Endodermal cell (in vitro differentiated cells): ENCODE measurements at regions not wholly inside any gene's neighbourhood (a gene's known extent, or its start where the extent isn't known, plus 50 kb on each side); places are given as distances from the start of the nearest gene placed in this dataset.

Source experiments
- DNase-seq: peaks from one replicate; pipeline ENCODE4 v3.0.0-alpha.2; 2017
- H3K27ac ChIP-seq: 2 replicates; pipeline ENCODE4 v1.5.1; 2013; ENCODE audit warnings: mild to moderate bottlenecking, low read depth, low read length, moderate library complexity
- H3K27me3 ChIP-seq: 2 replicates; pipeline ENCODE4 v1.6.1; 2013; ENCODE audit warnings: mild to moderate bottlenecking, low read length, moderate library complexity; ENCODE audit not compliant: insufficient read depth, control insufficient read depth, poor library complexity, severe bottlenecking
- H3K36me3 ChIP-seq: 2 replicates; pipeline ENCODE4 v1.7.0; 2013; ENCODE audit warnings: mild to moderate bottlenecking, low read length, moderate library complexity; ENCODE audit not compliant: control insufficient read depth, insufficient read depth
- H3K4me1 ChIP-seq: one replicate; pipeline ENCODE4 v1.7.0; 2013; ENCODE audit warnings: low read length; ENCODE audit not compliant: control insufficient read depth, insufficient read depth
- H3K4me3 ChIP-seq: 2 replicates; pipeline ENCODE4 v1.5.1; 2013; ENCODE audit warnings: mild to moderate bottlenecking, low read length, moderate library complexity
- H3K9ac ChIP-seq: 2 replicates; pipeline ENCODE4 v1.6.1; 2013; ENCODE audit warnings: mild to moderate bottlenecking, low read length, moderate library complexity; ENCODE audit not compliant: poor library complexity, severe bottlenecking; ENCODE audit errors: extremely low read depth
- H3K9me3 ChIP-seq: 2 replicates; pipeline ENCODE4 v1.6.1; 2013; ENCODE audit warnings: mild to moderate bottlenecking, low read length, moderate library complexity; ENCODE audit not compliant: control insufficient read depth
- H3K27ac Mint-ChIP-seq: 2 replicates; pipeline ENCODE4 v1.8.0; 2020; ENCODE audit warnings: mixed read lengths
- H3K27me3 Mint-ChIP-seq: 2 replicates; pipeline ENCODE4 v1.8.0; 2021; ENCODE audit warnings: mild to moderate bottlenecking, mixed read lengths; ENCODE audit not compliant: insufficient read depth
- H3K36me3 Mint-ChIP-seq: 2 replicates; pipeline ENCODE4 v1.8.0; 2020; ENCODE audit warnings: low read depth, mixed read lengths
- H3K4me1 Mint-ChIP-seq: 2 replicates; pipeline ENCODE4 v1.8.0; 2020; ENCODE audit warnings: mixed read lengths
- H3K4me3 Mint-ChIP-seq: 2 replicates; pipeline ENCODE4 v1.8.0; 2020; ENCODE audit warnings: mild to moderate bottlenecking, moderate library complexity, mixed read lengths
- H3K9me3 Mint-ChIP-seq: 2 replicates; pipeline ENCODE4 v1.8.0; 2020; ENCODE audit warnings: mild to moderate bottlenecking, mixed read lengths
- CTCF ChIP-seq: fragments of 200-600 bp; sonication (generic); conservative IDR thresholded peaks from 2 replicates; pipeline ENCODE4 v1.5.0; 2021; ENCODE audit warnings: antibody characterized with exemption, mild to moderate bottlenecking
- WGBS, 2 experiments: methylation state at CpG; one replicate each; pipeline versions ENCODE4 v1.1.5 to v1.1.7; 2013; ENCODE audit warnings: missing lambda C conversion rate in 2 of 2, mixed read lengths in 1 of 2; ENCODE audit not compliant: insufficient coverage in 1 of 2, insufficient read length in 1 of 2; 5-methylcytosine and 5-hydroxymethylcytosine counted together

- Mint-ChIP-seq H3K4me1 (no peaks in the 10 kb centered on the region), H3K9me3 (no peaks in the 10 kb centered on the region), H3K27me3 (no peaks in the 10 kb centered on the region), H3K4me3 (no peak overlapping the region), H3K36me3 (no peaks in the 10 kb centered on the region), H3K27ac (no peak overlapping the region)
- Histone ChIP-seq H3K27ac (no peak overlapping the region), H3K27me3 (no peaks in the 10 kb centered on the region), H3K9ac (no peak overlapping the region), H3K4me1 (no peaks in the 10 kb centered on the region), H3K36me3 (no peaks in the 10 kb centered on the region), H3K9me3 (no peaks in the 10 kb centered on the region), H3K4me3 (no peak overlapping the region)
- DNase-seq, result peak; percentile 41
- WGBS, 2 experiments, result 90 to 91% methylated on average over 3 to 5 of the region's 5 CpGs
- no peak for TF ChIP-seq CTCF
Measured at GRCh38 chr2:239598732-239599090, 197.9 kb upstream of the HDAC4 start.

- H3K27ac Mint-ChIP-seq, result no peak overlapping the region
- no peaks in the 10 kb centered on the region for H3K36me3 Mint-ChIP-seq
Measured at GRCh38 chr2:239598011-239598731, 197.4 kb upstream of the HDAC4 start.

GRCh38 chr2:239597216-239597615, 196.4 kb upstream of the HDAC4 start:
- Mint-ChIP-seq H3K4me3 (no peak overlapping the region), H3K27ac (no peak overlapping the region), H3K36me3 (no peaks in the 10 kb centered on the region), H3K9me3 (peaks cover 9% of the 10 kb centered on the region), H3K27me3 (no peaks in the 10 kb centered on the region), H3K4me1 (no peaks in the 10 kb centered on the region)
- DNase-seq, result peak; percentile 23
- no peaks in the 10 kb centered on the region for H3K36me3 ChIP-seq
- TF ChIP-seq CTCF, result no peak
- H3K27ac ChIP-seq, result no peak overlapping the region
- no peak overlapping the region for H3K9ac ChIP-seq
- H3K27me3 ChIP-seq, result no peaks in the 10 kb centered on the region
- no peaks in the 10 kb centered on the region for H3K4me1 ChIP-seq
- H3K9me3 ChIP-seq, result no peaks in the 10 kb centered on the region
- WGBS, 2 experiments, result 92% methylated on average over 6 of the region's 6 CpGs; no CpG with 5 or more reads in 1 of the 2 experiments
- H3K4me3 ChIP-seq, result no peak overlapping the region

More at GRCh38 chr2:239598011-239598731, 197.4 kb upstream of the HDAC4 start:
- no peaks in the 10 kb centered on the region for H3K27me3 Mint-ChIP-seq
- TF ChIP-seq CTCF, result no peak
- no peaks in the 10 kb centered on the region for H3K4me1 Mint-ChIP-seq
- no peak overlapping the region for H3K4me3 ChIP-seq
- peaks cover 4% of the 10 kb centered on the region for H3K9me3 Mint-ChIP-seq
- WGBS, 2 experiments, result 91 to 93% methylated on average over 10 to 23 of the region's 23 CpGs
- H3K4me1 ChIP-seq, result no peaks in the 10 kb centered on the region
- H3K27ac ChIP-seq, result no peak overlapping the region
- H3K9me3 ChIP-seq, result no peaks in the 10 kb centered on the region
- H3K27me3 ChIP-seq, result no peaks in the 10 kb centered on the region
- peak; percentile 33 for DNase-seq
- no peaks in the 10 kb centered on the region for H3K36me3 ChIP-seq
- H3K9ac ChIP-seq, result no peak overlapping the region
- H3K4me3 Mint-ChIP-seq, result no peak overlapping the region
